Mucosa of gallbladder (tissue), 1 donor: ENCODE measurements at regions not wholly inside any gene's neighbourhood (a gene's known extent, or its start where the extent isn't known, plus 50 kb on each side); places are given as distances from the start of the nearest gene placed in this dataset.

Source experiments
- DNase-seq: peaks from one replicate; pipeline ENCODE4 v3.0.0-alpha.2; 2020; ENCODE audit warnings: low spot score
- donor health status: DM: no; HTN: no; CAD: no.

GRCh38 chr14:101004176-101004575 lies 100.7 kb upstream of the RTL1 start:
- peak; percentile 9 for DNase-seq

- DNase-seq = peak; percentile 15
Observed at GRCh38 chr14:101004954-101005353, 101.4 kb upstream of the RTL1 start.

- peak; percentile 30 for DNase-seq
Observed at GRCh38 chr14:101005447-101005846, 101.9 kb upstream of the RTL1 start.

- peak; percentile 10 for DNase-seq
Observed at GRCh38 chr14:101006008-101006407, 102.5 kb upstream of the RTL1 start.

- peak; percentile 7 for DNase-seq
Observed at GRCh38 chr14:101007004-101007614, 103.6 kb upstream of the RTL1 start.

- no peak for DNase-seq
Observed at GRCh38 chr14:101007765-101008164, 104.2 kb upstream of the RTL1 start.

GRCh38 chr14:101008196-101008595 lies 104.7 kb upstream of the RTL1 start:
- DNase-seq = no peak

GRCh38 chr14:101008631-101009336 lies 105.3 kb upstream of the RTL1 start:
- peak; percentile 6 for DNase-seq

- no peak for DNase-seq
Observed at GRCh38 chr14:101009531-101009930, 106.0 kb upstream of the RTL1 start.

- peak; percentile 6 for DNase-seq
Observed at GRCh38 chr14:101010293-101010692, 106.8 kb upstream of the RTL1 start.

GRCh38 chr14:101010835-101011234 lies 107.3 kb upstream of the RTL1 start:
- no peak for DNase-seq

GRCh38 chr14:101017209-101017608 lies 113.7 kb upstream of the RTL1 start:
- DNase-seq = peak; percentile 10

- DNase-seq = no peak
Observed at GRCh38 chr14:101017806-101018560, 114.5 kb upstream of the RTL1 start.

- no peak for DNase-seq
Observed at GRCh38 chr14:101018561-101019290, 115.2 kb upstream of the RTL1 start.

- no peak for DNase-seq
Observed at GRCh38 chr14:101019541-101019940, 116.0 kb upstream of the RTL1 start.

GRCh38 chr14:101019990-101020710 lies 116.6 kb upstream of the RTL1 start:
- DNase-seq = no peak

- DNase-seq = peak; percentile 4
Observed at GRCh38 chr14:101020834-101021370, 117.4 kb upstream of the RTL1 start.

GRCh38 chr14:101022121-101022520 lies 118.6 kb upstream of the RTL1 start:
- DNase-seq = no peak

- no peak for DNase-seq
Observed at GRCh38 chr14:101022916-101023435, 119.5 kb upstream of the RTL1 start.

GRCh38 chr14:101024686-101025085 lies 121.2 kb upstream of the RTL1 start:
- DNase-seq = no peak

- DNase-seq = no peak
Observed at GRCh38 chr14:101025131-101025530, 121.6 kb upstream of the RTL1 start.
